ENCODE measurements at regions not wholly inside any gene's neighbourhood (a gene's known extent, or its start where the extent isn't known, plus 50 kb on each side); places are given as distances from the start of the nearest gene placed in this dataset.

DNA sequence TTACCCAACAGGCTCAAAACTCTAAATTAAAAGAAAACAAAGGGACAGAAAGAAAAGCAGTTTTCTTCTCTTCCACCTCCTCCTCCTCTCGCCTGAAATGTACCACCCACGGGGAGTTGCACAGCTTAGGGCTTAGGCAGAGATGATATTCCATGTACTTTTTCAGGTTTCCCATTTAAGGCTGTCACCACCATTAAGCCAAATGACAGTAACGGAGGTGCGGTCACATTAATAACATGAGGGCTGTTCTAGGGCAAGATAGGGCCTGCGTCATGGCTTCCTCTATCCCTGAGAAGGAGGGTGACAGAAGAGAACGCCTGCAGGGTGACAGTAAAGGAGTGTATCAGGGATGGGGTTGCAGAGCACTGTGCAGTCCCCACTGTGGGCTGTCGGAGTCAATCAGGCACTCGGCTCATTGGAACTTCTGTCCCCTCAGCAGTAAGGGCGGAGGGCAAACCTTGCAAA is 51.7 kb upstream of the TJP1 start:
- no peak for DNase-seq (ENCODE audit: low spot score)

DNA sequence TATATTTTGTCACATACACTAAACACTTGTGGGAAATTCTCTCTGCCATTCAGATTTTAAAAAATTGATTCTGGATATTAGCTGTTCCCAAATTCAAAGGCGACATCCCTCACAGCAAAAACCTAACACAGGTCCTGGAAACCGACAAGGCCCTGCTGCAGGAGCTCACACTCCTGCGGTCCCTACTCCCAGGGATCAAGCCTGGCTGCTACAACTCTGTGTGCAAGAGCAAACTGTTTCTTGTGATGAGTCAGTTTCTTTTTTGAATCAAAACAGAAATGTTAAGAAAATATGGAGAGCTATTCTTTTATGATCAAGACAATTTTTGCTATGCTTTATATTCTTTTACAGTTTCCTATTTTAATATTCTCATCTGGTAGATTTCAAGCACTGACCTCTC is 51.0 kb upstream of the TJP1 start:
- DNase-seq (ENCODE audit: low spot score): no peak

DNA sequence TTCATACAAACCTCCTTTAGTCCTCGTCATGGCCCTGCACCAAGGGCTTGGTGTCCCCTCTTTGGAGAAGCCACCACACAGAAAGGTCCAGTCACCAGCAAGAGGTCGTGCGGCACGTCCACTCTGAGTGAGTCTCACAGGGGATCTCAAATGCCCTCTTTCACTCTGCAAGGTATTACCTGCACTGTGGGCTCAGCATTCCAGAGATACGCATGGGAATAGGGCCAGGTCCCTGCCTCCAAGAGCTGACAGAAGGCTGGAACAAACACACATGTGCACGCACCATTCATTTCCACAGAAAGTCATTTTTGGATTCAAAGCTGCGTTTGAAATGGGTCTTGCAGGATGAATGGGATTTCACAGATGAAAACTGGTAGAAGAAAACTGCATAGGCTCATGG is 50.4 kb upstream of the TJP1 start:
- DNase-seq (ENCODE audit: low spot score): no peak
